Mesothelial cell of epicardium (in vitro differentiated cells): ENCODE measurements at regions not wholly inside any gene's neighbourhood (a gene's known extent, or its start where the extent isn't known, plus 50 kb on each side); places are given as distances from the start of the nearest gene placed in this dataset.

ENCODE experiments used
- DNase-seq, 2 experiments: peaks; one replicate each; pipeline ENCODE4 v3.0.0; 2021; ENCODE audit warnings: low spot score in 2 of 2; ENCODE audit not compliant: unreplicated experiment in 2 of 2
- H3K27ac Mint-ChIP-seq: 2 replicates; pipeline ENCODE4 v1.8.0; 2021; ENCODE audit warnings: mixed read lengths
- H3K27me3 Mint-ChIP-seq: 2 replicates; pipeline ENCODE4 v1.8.0; 2021; ENCODE audit warnings: low read depth, mixed read lengths
- H3K36me3 Mint-ChIP-seq: 2 replicates; pipeline ENCODE4 v1.8.0; 2021; ENCODE audit warnings: mixed read lengths
- H3K4me1 Mint-ChIP-seq: 2 replicates; pipeline ENCODE4 v1.8.0; 2021; ENCODE audit warnings: mixed read lengths
- H3K4me3 Mint-ChIP-seq: 2 replicates; pipeline ENCODE4 v1.8.0; 2021; ENCODE audit warnings: mild to moderate bottlenecking, moderate library complexity, mixed read lengths
- H3K9me3 Mint-ChIP-seq: 2 replicates; pipeline ENCODE4 v1.8.0; 2021; ENCODE audit warnings: mixed read lengths
- TF ChIP-seq, protein P1 (sequence below): fragments of 200-600 bp; sonication (generic); IDR thresholded peaks from one replicate; pipeline ENCODE4 v1.5.0; 2021; ENCODE audit warnings: antibody characterized with exemption; ENCODE audit not compliant: unreplicated experiment

DNA sequence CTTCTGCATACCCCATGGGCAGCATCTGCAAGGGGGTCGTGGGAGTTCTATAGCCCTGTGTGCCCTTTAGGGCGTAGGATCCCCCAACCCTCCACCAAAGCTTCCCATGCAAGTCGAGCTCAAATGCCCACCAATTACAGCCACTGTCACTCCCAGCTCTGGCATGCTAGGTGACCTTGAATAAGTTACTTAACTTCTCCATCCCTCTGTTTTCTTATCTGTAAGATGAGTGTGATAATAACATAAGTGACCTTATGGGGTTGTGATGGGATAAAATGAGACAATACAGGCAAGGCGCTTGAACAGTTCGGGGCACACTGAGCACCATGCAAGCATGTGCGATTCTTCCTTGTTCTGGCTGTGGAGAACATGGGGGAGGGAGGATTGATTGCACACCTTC lies 74.8 kb upstream of the POMGNT2 start:
- H3K27me3 Mint-ChIP-seq: peaks cover 2% of the 10 kb centered on the region
- H3K9me3 Mint-ChIP-seq: no peaks in the 10 kb centered on the region
- H3K4me3 Mint-ChIP-seq: no peak overlapping the region
- no peak for DNase-seq
- H3K36me3 Mint-ChIP-seq: no peaks in the 10 kb centered on the region
- TF ChIP-seq, protein P1, sequence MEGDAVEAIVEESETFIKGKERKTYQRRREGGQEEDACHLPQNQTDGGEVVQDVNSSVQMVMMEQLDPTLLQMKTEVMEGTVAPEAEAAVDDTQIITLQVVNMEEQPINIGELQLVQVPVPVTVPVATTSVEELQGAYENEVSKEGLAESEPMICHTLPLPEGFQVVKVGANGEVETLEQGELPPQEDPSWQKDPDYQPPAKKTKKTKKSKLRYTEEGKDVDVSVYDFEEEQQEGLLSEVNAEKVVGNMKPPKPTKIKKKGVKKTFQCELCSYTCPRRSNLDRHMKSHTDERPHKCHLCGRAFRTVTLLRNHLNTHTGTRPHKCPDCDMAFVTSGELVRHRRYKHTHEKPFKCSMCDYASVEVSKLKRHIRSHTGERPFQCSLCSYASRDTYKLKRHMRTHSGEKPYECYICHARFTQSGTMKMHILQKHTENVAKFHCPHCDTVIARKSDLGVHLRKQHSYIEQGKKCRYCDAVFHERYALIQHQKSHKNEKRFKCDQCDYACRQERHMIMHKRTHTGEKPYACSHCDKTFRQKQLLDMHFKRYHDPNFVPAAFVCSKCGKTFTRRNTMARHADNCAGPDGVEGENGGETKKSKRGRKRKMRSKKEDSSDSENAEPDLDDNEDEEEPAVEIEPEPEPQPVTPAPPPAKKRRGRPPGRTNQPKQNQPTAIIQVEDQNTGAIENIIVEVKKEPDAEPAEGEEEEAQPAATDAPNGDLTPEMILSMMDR: no peak
- no peak overlapping the region for H3K27ac Mint-ChIP-seq
- peaks cover 2% of the 10 kb centered on the region for H3K4me1 Mint-ChIP-seq

DNA sequence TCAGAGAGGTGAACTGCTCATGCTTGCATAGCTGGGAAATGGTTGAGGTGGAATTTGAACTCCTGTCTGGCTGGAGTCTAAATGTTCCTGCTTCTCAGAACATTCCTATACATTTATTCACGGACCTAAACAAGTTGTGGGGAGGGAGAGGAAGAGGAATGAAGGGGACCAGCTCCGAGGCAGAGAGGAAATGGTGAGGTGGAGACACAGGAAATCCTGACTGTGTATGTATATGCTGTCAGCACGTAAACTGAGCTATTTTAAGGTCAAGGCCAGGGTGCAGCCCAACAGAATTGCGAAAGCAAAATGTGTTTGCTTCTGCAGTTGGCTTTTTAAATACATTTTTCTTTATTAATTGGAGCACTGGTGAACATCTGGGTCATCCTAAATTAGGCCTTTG lies 74.1 kb upstream of the POMGNT2 start:
- Mint-ChIP-seq H3K4me1 (peaks cover 2% of the 10 kb centered on the region), H3K27ac (no peak overlapping the region), H3K9me3 (no peaks in the 10 kb centered on the region), H3K36me3 (no peaks in the 10 kb centered on the region), H3K4me3 (no peak overlapping the region), H3K27me3 (peaks cover 4% of the 10 kb centered on the region)
- TF ChIP-seq, protein P1: no peak
- DNase-seq: no peak

DNA sequence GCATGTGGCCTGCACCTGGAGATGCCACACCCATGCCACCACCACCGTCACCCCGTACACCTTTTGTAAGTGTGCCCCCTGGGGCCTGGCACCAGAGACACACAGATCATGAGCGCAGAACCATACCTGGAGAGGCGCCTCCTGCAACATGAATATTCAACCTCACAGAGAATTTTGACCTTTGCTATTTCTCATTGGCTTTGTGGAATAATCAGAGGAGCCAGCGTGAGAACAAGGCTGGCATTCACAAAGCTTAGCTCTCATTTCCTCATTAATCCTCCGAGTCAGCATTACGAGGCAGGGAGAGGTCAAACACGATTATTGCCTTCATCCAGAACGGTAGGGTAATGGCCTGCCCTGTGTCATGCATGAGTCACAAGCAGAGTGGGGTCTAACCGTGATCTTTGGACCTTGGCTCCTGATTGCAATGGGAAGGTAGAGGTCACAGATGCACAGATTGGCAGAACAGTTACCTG lies 73.0 kb upstream of the POMGNT2 start:
- H3K36me3 Mint-ChIP-seq: no peaks in the 10 kb centered on the region

DNA sequence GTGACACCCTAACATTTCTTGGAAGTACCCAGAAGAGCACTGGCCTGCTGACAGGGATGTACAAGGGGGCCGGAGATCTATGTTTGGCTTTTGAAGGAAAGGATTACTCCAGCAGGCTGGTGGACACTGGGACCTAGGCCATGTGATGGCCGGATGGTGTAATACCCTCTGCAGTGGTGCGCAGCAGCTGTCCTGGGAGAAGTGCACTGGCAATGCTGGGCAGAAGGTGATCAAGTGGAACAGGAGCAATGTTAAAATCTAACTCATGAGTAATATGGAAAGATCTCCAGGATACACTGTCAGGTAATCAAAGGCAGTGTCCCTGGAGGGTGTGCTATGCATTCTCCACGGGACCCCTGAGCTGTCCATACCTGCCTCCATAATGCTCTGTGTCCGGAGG lies 71.2 kb upstream of the POMGNT2 start:
- H3K27ac Mint-ChIP-seq: no peak overlapping the region
- H3K4me1 Mint-ChIP-seq: peaks cover 2% of the 10 kb centered on the region
- peaks cover 4% of the 10 kb centered on the region for H3K27me3 Mint-ChIP-seq
- TF ChIP-seq, protein P1: no peak
- H3K4me3 Mint-ChIP-seq: no peak overlapping the region
- H3K36me3 Mint-ChIP-seq: no peaks in the 10 kb centered on the region
- peaks cover 19% of the 10 kb centered on the region for H3K9me3 Mint-ChIP-seq
- no peak for DNase-seq

More for the DNA sequence above, 73.0 kb upstream of the POMGNT2 start:
- TF ChIP-seq, protein P1: no peak
- DNase-seq: no peak
- Mint-ChIP-seq H3K27me3 (peaks cover 4% of the 10 kb centered on the region), H3K4me1 (peaks cover 2% of the 10 kb centered on the region), H3K27ac (no peak overlapping the region), H3K9me3 (peaks cover 6% of the 10 kb centered on the region), H3K4me3 (no peak overlapping the region)

DNA sequence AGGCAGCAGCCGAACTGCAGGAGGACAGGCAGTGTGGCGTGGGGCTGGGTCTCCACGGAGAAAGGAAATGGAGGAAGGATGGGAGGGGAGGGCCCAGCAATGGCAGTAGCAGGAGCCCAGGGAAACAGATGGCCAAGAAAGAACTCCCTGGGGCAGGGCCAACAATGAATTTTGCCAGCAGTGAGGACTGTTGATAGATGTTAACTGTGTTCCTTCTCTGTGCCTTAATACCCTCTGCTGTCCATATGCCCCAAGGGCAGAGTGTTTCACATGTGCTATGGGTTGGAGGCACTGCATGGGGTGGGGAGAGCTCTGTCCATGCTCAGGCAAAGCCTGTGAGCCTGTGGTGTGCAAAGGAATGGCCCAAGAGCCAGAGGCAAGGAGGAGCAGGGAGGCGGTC lies 70.8 kb upstream of the POMGNT2 start:
- no peak overlapping the region for H3K27ac Mint-ChIP-seq
- H3K36me3 Mint-ChIP-seq: no peaks in the 10 kb centered on the region
- H3K27me3 Mint-ChIP-seq: peaks cover 4% of the 10 kb centered on the region
- TF ChIP-seq, protein P1: no peak
- DNase-seq: no peak
- H3K9me3 Mint-ChIP-seq: peaks cover 19% of the 10 kb centered on the region
- no peak overlapping the region for H3K4me3 Mint-ChIP-seq
- peaks cover 2% of the 10 kb centered on the region for H3K4me1 Mint-ChIP-seq

DNA sequence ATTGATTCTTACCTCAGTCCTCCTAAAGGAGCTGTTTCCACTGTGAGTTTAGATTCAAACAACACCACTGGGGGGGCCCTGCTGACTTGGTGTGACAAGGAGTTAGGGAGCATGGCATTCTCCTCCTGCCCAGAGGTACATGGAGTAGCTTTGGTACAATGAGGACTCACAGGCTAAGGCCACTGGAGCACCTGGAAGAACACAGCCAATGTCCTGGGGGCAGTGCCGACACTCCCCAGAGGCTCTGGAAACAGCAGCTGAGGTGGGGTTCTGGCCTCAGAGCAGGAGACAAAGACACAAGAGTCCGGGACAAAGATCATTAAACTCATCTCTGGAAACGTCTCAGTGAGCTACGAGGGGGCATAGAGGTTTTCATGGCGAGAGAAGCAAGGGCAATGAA lies 69.7 kb upstream of the POMGNT2 start:
- H3K27ac Mint-ChIP-seq: no peak overlapping the region
- TF ChIP-seq, protein P1: no peak
- no peak overlapping the region for H3K4me3 Mint-ChIP-seq
- H3K9me3 Mint-ChIP-seq: peaks cover 19% of the 10 kb centered on the region
- H3K36me3 Mint-ChIP-seq: no peaks in the 10 kb centered on the region
- H3K4me1 Mint-ChIP-seq: peaks cover 2% of the 10 kb centered on the region
- peaks cover 8% of the 10 kb centered on the region for H3K27me3 Mint-ChIP-seq
- DNase-seq: no peak
